Loucy (cell line): ENCODE measurements at regions not wholly inside any gene's neighbourhood (a gene's known extent, or its start where the extent isn't known, plus 50 kb on each side); places are given as distances from the start of the nearest gene placed in this dataset.

Experiments
- H2AFZ ChIP-seq: fragments of 200-600 bp; sonication (generic); 2 replicates; pipeline ENCODE4 v1.6.0; 2016; ENCODE audit warnings: antibody characterized with exemption, mild to moderate bottlenecking, low read length, moderate library complexity
- H3F3A ChIP-seq: fragments of 200-600 bp; 2 replicates; pipeline ENCODE4 v1.6.0; 2016; ENCODE audit warnings: antibody characterized with exemption, low read depth, mild to moderate bottlenecking
- H3K27me3 ChIP-seq: fragments of 200-600 bp; sonication (generic); 2 replicates; pipeline ENCODE4 v1.6.1; 2014; ENCODE audit warnings: low read length, mild to moderate bottlenecking; ENCODE audit not compliant: insufficient read depth, poor library complexity, severe bottlenecking
- H3K36me3 ChIP-seq: fragments of 200-600 bp; sonication (generic); 2 replicates; pipeline ENCODE4 v1.6.1; 2016; ENCODE audit warnings: low read length; ENCODE audit not compliant: insufficient read depth
- H3K4me1 ChIP-seq: fragments of 200-600 bp; sonication (generic); 2 replicates; pipeline ENCODE4 v1.5.1; 2014; ENCODE audit warnings: low read length, mild to moderate bottlenecking; ENCODE audit not compliant: insufficient read depth, poor library complexity, severe bottlenecking
- H3K4me2 ChIP-seq: fragments of 200-600 bp; sonication (generic); 2 replicates; pipeline ENCODE4 v1.6.0; 2014; ENCODE audit warnings: antibody characterized with exemption, low read length, low read depth, mild to moderate bottlenecking; ENCODE audit not compliant: poor library complexity, severe bottlenecking
- H3K4me3 ChIP-seq: fragments of 200-600 bp; sonication (generic); 2 replicates; pipeline ENCODE4 v1.5.1; 2014; ENCODE audit warnings: low read length, mild to moderate bottlenecking, mixed read lengths; ENCODE audit not compliant: poor library complexity, severe bottlenecking
- H3K79me2 ChIP-seq: fragments of 200-600 bp; sonication (generic); 2 replicates; pipeline ENCODE4 v1.6.1; 2014; ENCODE audit warnings: low read length; ENCODE audit not compliant: insufficient read depth
- H3K9ac ChIP-seq: fragments of 200-600 bp; sonication (generic); 2 replicates; pipeline ENCODE4 v1.6.0; 2014; ENCODE audit warnings: mild to moderate bottlenecking, low read depth, low read length, moderate library complexity; ENCODE audit not compliant: poor library complexity, severe bottlenecking
- H3K9me2 ChIP-seq: fragments of 200-600 bp; sonication (generic); replicated peaks from 2 replicates; pipeline ENCODE4 v1.6.1; 2016; ENCODE audit warnings: low read depth, low read length, mixed read lengths
- H3K9me3 ChIP-seq: fragments of 200-600 bp; sonication (generic); 2 replicates; pipeline ENCODE4 v1.6.1; 2014; ENCODE audit warnings: mild to moderate bottlenecking, antibody characterized with exemption, low read length, low read depth; ENCODE audit not compliant: insufficient read depth
- H4K20me1 ChIP-seq: fragments of 200-600 bp; sonication (generic); 2 replicates; pipeline ENCODE4 v1.6.0; 2014; ENCODE audit warnings: antibody characterized with exemption, low read length, mild to moderate bottlenecking; ENCODE audit not compliant: insufficient read depth, poor library complexity, severe bottlenecking
- CTCF ChIP-seq: fragments of 200-600 bp; sonication (generic); conservative IDR thresholded peaks from 2 replicates; pipeline ENCODE4 v1.5.1; 2014; ENCODE audit warnings: mild to moderate bottlenecking, antibody characterized with exemption, low read length
- EZH2phosphoT487 ChIP-seq: fragments of 200-600 bp; IDR thresholded peaks from 2 replicates; pipeline ENCODE4 v1.6.1; 2018; ENCODE audit warnings: antibody characterized with exemption, mild to moderate bottlenecking, moderate library complexity, borderline replicate concordance

- H3K9me3 ChIP-seq: no peaks in the 10 kb centered on the region
- H3K27me3 ChIP-seq: no peaks in the 10 kb centered on the region
- H3K9ac ChIP-seq: no peak overlapping the region
- H2AFZ ChIP-seq: no peak overlapping the region
- no peaks in the 10 kb centered on the region for H3K9me2 ChIP-seq
- no peaks in the 10 kb centered on the region for H3K79me2 ChIP-seq
- no peak overlapping the region for H3K4me3 ChIP-seq
- H3F3A ChIP-seq: no peaks in the 10 kb centered on the region
- H4K20me1 ChIP-seq: no peaks in the 10 kb centered on the region
- no peaks in the 10 kb centered on the region for H3K36me3 ChIP-seq
- H3K4me2 ChIP-seq: no peak overlapping the region
- no peaks in the 10 kb centered on the region for H3K4me1 ChIP-seq
- TF ChIP-seq CTCF (no peak), EZH2phosphoT487 (no peak)
Measured at GRCh38 chr13:53522034-53522433, 493.4 kb downstream of the OLFM4 start.

- H3K4me1 ChIP-seq: no peaks in the 10 kb centered on the region
- no peaks in the 10 kb centered on the region for H3F3A ChIP-seq
- H3K36me3 ChIP-seq: no peaks in the 10 kb centered on the region
- no peak for TF ChIP-seq EZH2phosphoT487
- no peak for TF ChIP-seq CTCF
- H4K20me1 ChIP-seq: no peaks in the 10 kb centered on the region
- no peak overlapping the region for H3K9ac ChIP-seq
- no peak overlapping the region for H2AFZ ChIP-seq
- no peaks in the 10 kb centered on the region for H3K79me2 ChIP-seq
- H3K4me2 ChIP-seq: no peak overlapping the region
- no peak overlapping the region for H3K4me3 ChIP-seq
- no peaks in the 10 kb centered on the region for H3K9me2 ChIP-seq
- H3K9me3 ChIP-seq: no peaks in the 10 kb centered on the region
- no peaks in the 10 kb centered on the region for H3K27me3 ChIP-seq
Measured at GRCh38 chr13:53537586-53537985, 509.0 kb downstream of the OLFM4 start.

GRCh38 chr13:53545340-53545941 lies 516.8 kb downstream of the OLFM4 start:
- Histone ChIP-seq H3F3A (no peaks in the 10 kb centered on the region), H3K9me2 (no peaks in the 10 kb centered on the region), H3K4me2 (no peak overlapping the region), H2AFZ (no peak overlapping the region), H3K4me3 (no peak overlapping the region), H3K36me3 (no peaks in the 10 kb centered on the region), H3K9ac (no peak overlapping the region), H4K20me1 (no peaks in the 10 kb centered on the region), H3K27me3 (no peaks in the 10 kb centered on the region), H3K79me2 (no peaks in the 10 kb centered on the region), H3K9me3 (no peaks in the 10 kb centered on the region), H3K4me1 (no peaks in the 10 kb centered on the region)
- TF ChIP-seq CTCF (no peak), EZH2phosphoT487 (no peak)
